ENCODE measurements at regions not wholly inside any gene's neighbourhood (a gene's known extent, or its start where the extent isn't known, plus 50 kb on each side); places are given as distances from the start of the nearest gene placed in this dataset.

DNA sequence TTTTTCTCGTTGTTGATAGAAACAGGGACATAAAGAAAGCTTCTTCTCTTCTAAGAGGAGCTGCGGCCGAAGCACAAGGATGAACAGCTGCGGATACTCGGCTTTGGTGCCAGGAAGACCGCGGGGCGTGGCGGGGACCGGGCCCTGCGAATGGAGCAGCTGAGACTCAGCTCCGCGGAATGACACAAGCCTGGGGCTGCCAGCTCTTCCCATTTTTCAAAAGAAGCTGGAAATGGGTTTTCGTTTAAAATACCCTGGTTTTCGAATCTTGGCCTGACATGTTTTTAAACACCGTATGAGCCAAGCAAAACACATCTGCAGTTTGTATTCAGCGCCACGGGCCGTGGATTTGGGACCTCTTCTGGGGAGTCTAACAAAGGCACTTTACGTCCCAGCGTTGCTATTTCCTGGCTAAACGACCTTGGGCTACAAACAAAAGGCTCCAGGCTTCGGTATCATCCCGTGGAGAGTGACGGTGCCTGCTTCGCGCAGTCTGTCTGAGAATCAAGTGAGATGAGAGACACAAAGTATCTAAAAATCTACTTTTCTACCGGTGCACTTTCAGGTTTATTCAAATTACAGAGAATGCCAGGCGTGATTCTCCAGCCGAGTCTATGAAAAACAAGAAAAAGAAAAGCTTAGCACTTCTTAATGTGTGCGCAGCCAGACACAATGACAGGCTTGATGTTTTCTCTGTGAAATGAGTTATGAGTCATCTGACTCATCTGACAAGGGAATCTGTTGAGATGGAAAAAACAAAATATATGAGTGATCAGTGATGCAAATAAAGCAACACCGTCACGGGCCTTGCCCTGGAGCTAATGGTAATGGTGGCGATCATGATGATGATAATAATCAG is 114.0 kb upstream of the TMEM132D start:
- peak; percentile 33 for DNase-seq (ENCODE audit: low read depth)

DNA sequence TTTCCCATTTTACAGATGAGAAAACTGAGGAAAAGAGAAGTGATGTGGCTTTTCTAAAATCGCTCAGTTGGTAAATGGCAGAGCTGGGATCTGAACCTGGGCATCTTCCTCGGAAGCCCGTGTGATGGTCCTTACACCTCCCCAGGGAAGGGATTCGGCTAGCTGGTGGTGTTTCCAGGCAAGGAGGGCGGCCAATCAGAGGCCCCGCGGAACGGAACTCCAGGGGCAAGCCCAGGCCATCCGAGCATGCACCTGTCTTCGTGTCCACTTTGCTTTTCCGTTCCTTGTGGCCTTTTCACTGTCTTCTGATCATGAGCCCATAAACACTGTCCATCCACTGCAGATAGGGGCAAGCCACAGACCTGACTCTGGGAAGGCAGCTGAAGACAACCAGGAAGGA is 114.8 kb upstream of the TMEM132D start:
- no peak for DNase-seq (ENCODE audit: low read depth)

DNA sequence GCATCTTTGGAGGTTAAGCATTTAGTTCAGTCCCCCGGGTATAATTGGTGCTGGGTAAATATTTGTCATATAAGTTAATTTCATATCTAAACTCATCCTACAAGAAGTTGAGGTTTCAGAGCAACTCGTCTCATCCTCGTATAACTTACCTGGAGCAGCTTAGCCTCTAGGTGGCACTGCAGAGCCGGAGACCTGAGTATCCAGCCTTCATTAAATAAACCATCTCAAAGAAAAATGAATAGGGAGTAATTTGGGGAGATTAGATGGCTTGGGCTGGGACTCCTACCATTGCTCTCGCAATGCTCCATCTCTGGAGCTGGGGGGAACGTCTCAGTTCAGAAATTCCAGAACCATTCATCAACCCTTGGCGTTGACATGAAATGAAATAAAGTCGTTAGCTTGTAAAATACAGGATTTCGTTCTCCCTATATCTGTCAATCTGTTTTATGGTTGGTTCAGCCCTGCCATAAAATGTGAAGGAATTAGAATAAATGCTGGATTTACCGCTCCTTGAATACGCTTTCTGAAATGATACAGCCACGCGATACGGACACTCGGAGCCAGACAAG is 122.9 kb upstream of the TMEM132D start:
- peak; percentile 22 for DNase-seq (ENCODE audit: low read depth)

DNA sequence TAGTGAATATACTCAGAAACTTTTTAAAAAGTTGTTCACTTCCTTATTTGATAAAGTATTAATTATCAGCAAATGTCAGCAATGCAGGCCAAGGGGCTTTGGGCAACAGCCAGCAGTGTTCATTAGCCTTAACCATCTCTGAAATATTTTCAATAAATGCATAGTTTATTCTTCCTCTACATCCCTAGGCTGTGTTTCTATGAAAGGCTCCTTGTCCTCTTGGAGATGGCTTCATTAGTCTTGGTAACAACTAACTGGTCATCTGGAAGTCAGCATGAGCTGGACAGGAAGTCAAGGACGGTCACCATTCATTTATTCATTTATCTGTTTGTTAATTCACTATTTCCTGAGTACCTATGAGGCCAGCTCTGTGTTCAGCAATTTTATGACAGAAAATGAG is 124.0 kb upstream of the TMEM132D start:
- DNase-seq (ENCODE audit: low read depth), result no peak

DNA sequence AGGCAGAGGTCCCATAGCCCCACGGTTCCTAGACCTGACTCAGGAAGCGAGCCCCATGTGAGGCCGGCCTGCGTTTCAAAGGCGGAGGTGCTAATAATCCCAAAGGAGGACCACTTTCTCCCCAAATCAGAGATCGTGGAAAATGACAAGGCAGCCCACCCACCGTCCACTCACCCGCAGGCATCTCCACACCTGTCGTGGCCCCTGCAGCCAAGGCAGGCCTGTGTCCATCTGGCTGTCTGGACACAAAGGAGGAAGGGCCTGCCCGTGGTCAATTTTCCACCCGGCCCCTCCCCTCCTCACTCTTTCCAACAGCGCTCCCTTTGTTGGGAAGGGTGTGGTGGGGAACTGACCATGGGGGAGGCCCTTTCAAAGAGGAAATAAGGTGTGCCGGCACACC is 125.3 kb upstream of the TMEM132D start:
- no peak for DNase-seq (ENCODE audit: low read depth)

DNA sequence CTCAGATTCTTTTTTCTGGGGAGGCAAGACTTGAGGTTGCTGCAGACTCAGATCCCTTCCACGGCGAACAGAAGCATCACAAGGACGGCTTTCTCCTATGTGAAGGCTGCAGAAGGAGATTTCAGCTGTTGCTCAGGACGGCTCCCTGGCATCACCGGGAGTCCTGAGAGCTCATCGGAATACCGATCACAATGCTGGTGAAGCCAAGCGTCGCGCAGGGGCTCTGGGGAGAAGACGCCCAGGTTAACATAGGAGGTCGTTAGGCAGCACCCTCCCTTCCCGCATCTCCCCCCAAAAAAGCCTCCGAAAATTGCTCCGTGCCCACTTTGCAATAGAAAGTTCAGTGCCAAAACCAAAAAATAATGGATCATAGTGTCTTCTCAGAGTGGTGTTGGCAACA is 127.2 kb upstream of the TMEM132D start:
- no peak for DNase-seq (ENCODE audit: low read depth)

DNA sequence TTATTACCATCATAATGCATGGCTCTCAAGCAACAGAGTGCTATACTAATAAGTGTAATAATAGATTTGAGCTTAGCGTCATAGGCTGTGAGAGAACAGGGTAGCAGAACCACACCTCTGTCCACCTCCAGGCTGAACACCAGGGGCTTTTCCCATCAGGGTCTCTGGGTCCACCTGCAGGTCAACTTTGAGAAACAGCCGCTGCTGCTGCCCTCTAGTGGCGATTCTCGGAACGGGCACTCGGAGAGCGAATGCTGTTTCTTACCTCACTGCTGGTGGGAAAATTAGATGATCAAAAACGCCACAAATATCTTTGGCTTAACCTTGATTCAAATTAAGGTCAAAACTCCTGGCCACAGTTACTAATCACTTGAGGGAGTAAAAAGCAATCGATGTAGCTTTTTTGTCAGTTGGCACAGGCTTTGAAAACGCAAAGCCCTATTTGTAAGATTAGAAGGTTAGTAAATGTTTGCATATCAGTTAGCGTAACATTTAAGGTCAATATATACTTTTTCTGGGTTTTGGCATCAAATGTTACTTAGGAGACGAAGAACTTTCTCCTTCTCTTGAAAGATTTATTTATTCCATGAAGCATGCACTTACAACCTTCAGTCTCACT is 127.9 kb upstream of the TMEM132D start:
- peak; percentile 56 for DNase-seq (ENCODE audit: low read depth)

DNA sequence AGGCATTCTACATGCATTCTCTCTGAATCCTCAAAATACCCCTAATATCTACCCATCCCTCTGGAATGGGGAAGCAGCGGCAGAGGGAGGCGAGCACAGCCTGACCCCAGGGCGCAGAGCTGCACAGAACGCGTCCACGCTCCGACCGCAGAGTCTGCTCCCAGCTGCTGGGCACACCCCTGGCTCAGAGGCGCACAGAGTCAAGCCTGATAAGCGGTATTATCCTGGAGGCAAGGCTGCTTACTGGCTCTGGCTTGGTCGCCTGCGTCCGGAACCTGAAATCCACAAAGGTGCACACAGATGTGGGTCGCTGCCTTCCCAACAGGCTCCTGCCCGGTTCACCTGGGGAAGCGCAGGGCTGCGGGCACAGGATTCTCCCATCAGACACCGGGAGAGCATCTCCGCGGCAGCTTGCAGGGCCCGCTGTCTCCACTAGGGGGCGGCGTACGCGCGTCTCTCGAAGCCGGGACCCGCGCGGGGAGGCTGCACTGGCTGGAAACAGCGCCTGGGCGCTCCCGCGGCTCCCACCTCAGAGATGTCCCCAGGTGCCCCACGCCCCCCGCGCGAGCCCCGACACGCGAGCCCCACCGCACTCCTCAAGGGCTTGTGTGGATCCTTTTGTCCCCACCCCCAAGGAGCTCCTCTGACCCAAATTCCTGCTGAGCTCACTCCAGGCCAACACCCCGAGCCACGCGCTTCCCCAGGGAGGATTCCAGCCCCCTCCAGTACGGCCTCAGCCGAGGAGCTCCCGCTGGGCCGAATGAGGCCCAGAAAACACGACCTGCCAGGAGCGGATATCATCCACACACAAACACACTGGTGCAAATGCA is 120.1 kb upstream of the FZD10 start:
- no peak for DNase-seq (ENCODE audit: low read depth)

DNA sequence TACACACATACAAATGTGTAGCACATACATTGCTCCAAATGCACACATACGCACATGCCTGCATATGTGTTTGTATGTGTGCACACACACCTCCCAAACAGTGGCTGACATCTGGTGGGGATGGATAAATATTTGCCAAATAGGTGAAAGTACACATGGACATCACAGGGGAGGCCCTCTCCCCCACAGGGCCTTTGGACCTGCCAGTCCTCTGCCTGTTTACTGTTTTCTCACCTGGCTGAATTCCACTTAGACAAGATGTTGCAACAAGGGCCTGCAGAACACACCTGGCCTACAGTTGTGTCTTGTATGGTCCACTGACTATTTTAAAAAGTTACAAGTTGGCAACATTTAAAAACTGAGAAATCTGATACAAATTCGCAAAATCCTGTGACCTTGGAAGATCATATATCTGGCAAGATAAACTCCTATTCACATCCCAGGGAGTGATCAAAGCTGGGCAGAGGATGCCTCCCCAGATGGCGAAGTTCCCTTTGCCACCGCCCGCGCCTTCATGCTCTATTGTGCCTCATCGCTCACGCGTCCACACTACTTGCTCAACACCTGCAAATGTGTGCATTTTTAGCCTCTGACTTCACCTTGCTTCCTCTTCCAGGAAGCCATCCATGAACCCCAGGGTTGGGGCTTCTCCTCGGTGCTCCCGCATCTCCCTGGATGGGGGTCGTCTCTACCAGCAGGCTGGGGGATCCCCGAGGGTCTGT is 118.4 kb upstream of the FZD10 start:
- DNase-seq (ENCODE audit: low read depth), result no peak

DNA sequence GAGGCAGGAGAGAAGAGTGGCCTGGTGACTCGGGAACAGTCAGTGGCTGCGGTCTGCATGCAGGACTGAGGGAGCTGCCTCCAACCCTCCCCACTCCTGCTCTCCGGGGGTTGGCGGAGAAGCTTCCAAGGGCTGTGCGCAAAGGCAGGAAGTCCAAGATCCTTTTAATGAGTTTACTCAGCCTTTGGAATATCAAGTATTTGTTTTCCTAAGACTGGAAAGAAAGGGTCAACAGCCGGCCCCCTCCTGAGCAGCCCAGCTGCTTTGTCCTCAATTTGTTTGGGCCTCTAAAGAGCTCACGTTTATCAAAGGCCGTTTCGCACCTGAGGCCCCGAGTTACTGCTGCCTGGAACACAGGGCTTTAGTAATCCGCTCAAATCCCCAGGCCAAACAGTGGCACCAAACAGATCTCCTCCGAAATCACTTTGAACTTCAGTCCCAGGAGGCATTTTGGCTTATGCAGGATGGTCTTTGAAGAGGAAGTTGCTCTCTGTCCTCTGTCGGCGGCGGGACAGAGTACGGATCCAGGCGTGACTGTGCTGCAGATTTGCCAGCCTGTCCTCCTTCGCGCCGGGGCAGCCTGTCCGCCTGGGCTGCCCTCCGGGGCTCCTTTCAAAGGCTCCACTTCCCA is 117.2 kb upstream of the FZD10 start:
- DNase-seq (ENCODE audit: low read depth), result no peak

DNA sequence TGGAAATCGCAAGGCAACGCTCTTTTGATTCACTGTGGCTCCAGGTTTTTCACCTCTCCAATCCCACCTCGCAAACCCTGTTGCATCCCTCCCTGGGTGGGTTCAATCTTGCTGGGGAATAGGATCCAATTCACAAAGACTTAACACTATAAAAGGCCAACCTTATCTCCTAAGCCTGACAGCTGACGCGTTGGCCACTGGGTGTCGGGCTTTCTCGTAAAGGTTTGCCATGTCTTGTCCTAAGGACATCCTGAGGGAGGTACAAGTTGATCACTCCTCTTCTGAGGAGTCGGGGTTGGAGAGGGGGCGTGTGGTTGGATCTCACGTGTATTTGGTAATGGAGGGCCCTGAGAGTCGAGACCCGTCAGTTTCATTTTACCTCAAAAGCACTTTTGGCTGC is 112.6 kb upstream of the FZD10 start:
- DNase-seq (ENCODE audit: low read depth), result peak; percentile 13

DNA sequence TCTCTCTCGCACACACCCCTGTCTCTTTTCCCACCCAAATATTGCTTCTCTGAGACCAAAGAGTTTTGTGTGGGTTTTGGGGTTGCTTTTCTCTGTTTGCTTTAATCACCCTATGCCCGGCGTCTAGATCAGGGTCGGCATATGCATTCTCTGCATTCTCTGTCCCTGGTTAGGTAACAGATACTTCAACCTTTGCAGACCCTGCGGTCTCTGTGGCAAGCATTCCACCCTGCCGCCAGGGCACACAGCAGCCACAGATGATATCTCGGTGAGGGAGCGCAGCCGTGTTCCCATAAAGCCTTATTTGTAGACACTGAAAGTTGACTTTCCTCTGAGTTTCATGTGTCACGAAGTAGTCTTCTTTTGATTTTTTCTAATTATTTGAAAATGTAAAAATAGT is 110.4 kb upstream of the FZD10 start:
- DNase-seq (ENCODE audit: low read depth), result no peak

DNA sequence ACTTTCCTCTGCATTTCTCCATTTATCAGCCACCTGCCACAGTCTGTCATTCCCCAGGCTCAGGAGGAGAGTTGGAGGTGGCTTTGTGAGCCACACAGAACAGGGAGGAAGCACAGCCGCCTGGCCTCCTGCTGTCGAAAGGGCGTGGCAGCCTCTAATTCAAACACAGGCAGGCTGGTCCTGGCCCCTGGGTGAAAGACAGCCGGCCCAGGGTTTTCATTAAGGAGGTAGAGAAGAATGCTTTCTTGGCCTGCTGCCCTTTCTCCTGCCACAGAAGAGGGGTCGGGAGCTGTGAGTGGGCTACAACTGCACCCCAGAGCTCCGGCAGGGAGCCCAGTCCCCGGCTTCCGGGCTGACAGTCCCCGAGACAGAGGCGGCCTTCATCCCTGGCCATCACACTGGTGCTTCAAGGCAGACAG is 108.6 kb upstream of the FZD10 start:
- no peak for DNase-seq (ENCODE audit: low read depth)

DNA sequence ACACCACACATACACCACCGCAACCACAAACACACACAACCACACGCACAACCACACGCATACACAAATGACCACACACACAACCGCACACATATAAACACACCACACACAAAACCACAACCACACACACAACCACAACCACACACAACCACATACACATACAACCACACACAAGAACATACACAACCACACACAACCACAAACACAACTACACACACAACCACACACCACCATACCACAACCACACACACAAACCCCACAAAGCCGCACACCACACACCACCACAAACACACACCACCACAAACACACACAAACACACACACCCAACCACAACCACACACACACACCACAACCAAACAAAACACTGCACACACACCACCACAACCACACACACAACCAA is 107.5 kb upstream of the FZD10 start:
- no peak for DNase-seq (ENCODE audit: low read depth)

DNA sequence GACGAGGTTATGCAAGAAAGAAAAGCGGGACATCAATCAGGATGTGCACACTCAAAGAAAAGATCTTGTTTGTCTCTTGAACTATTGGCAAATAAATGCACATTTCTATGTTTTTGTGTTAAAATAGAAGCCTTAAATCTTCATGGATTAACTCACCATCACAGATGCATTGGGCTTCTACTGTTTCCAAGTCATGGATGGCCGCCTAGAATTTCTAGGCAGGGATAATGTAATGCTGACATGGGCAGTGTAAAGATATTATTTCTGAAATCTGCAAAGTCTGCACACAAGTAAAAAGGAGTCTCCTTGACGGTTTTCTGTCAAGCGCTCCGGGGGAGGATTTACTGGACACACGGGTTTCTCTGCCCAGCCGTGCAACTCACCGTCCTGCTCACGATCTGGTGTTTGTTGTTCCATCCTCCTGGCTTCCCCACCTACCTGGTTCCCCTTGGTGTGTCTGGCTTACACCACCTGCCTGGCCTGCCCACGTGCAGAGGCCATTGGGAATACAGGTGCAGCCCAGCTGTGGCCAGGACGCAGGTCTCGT is 103.3 kb upstream of the FZD10 start:
- no peak for DNase-seq (ENCODE audit: low read depth)

DNA sequence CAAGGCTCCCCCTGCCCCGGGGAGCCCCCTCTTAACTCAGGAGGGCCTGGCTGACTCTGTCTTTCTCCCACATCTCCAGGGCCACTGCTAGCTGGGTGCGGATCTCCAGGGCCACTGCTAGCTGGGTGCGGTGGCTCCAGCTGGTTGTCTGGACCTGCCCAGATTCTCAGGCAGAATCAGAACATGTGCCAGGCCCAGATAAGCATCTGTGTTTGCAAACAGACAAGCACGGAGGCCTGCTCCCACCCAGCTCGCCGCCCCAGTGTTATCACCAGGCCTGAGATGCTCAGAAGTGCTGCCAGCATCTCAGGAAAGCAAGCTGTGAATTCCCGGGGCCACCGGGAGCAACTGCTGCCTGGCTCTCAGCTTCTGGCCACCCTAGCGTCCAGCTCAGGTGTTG is 98.4 kb upstream of the FZD10 start:
- DNase-seq (ENCODE audit: low read depth), result no peak

DNA sequence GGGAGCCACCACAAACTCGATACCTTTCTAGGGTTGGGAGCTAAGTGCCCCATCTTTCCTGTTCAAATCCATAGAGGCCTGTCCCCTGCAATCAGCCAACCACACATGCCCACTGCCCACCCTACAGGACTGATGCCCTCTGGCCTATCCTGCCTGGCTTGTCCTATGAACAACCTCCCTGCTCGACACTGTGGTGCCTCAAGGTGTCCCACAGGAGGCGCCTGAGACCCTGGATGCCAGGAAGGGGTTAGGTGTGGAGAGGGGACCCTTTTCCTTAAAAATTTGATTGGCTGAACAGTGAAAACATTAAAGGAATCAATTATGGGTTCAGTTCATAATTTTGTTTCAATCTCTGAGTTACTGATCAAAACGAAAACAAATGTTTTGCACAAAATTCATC is 97.3 kb upstream of the FZD10 start:
- DNase-seq (ENCODE audit: low read depth), result no peak

DNA sequence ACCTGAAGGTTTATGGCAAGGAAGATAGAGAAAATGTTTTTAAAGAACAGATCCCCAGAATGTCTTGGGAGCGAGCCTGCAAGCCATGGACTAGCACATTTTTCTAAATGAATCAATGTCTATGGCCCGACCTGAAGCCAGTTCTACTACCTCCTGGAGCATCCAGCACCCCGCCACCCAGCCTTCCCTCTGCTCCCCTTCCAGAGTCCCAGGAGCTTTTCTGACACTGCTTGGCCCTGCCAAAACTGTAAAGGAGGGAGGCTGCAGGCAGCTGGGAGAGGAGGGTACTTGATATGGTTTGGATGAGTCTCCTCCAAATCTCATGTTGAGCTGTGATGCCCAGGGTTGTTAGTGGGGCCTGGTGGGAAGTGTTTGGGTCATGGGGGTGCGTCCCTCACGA is 95.5 kb upstream of the FZD10 start:
- no peak for DNase-seq (ENCODE audit: low read depth)

DNA sequence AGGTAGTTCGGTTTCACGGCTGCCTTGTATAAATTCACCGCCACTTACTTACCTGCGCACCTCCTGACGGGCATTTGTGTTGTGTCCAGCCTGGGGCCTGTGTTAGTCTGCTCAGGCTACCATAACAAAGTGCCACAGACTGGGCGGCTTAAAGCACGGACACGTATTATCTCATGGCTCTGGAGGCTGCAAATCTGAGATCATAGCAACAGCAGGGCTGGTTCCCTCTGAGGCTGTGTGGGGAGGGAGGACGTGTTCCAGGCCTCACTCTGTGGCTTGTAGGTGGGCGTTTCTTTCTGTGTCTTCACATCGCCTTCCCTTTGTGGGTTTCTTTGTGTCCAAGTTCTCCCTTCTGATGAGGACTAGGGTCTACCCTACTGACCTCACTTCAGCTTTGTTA is 93.5 kb upstream of the FZD10 start:
- no peak for DNase-seq (ENCODE audit: low read depth)

DNA sequence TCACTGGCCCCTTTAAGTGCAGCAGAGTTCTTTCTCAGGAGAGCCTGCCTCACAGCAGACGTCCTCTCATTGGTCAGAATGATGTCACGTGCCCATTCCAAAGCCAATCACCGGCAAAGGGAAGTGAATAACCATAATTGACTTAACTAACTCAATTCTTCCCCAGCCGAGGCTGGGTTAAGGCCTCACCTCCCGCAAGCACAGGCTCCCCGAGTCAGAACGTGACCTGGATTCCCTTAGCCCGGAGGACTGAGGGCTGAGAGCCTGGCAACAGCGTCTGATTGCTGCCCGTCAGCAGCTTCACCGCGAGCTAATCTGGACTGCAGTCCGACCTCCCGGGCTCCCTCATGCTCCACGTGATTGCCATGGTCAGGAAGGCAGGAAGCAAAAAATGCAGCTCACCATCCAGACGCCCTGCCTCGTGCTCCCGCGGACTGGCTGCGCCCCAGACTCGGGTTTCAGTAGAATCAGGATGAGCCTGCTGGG is 92.1 kb upstream of the FZD10 start:
- DNase-seq (ENCODE audit: low read depth), result peak; percentile 58

Data from HT1080 (cell line).